ENCODE measurements at regions not wholly inside any gene's neighbourhood (a gene's known extent, or its start where the extent isn't known, plus 50 kb on each side); places are given as distances from the start of the nearest gene placed in this dataset.
"Not testable (repeated sequence)": the region's sequence is repeated elsewhere in the genome, so short reads cannot be mapped to it uniquely, and the experiment has no call there.

DNA sequence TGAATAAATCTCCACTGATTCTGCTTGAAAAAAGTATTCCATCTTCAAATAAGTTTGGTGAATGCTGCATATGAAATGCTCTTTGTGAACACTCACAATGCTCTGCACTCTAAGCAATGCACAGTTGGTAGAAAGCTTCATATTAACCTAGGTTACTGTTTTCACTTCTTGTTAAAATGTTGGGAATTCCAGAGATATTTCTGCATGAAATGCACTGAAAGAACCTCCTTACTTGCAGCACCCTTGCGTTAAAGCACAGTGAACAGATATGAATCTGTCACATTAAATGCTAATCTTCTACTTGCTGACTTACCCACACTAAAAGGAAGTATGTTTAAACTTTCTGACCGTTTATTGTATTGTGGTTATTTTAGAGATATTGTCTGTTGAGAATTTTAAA lies 584.1 kb upstream of the NUDT12 start:
- H3K9me3 Mint-ChIP-seq: peaks cover 9 to 10% of the 10 kb centered on the region in 2 donors
- H3K36me3 Mint-ChIP-seq: no peaks in the 10 kb centered on the region
- H3K27ac Mint-ChIP-seq: no peak overlapping the region
- no peak for ATAC-seq
- no peak for DNase-seq (ENCODE audit: low spot score in 2 of 2)

DNA sequence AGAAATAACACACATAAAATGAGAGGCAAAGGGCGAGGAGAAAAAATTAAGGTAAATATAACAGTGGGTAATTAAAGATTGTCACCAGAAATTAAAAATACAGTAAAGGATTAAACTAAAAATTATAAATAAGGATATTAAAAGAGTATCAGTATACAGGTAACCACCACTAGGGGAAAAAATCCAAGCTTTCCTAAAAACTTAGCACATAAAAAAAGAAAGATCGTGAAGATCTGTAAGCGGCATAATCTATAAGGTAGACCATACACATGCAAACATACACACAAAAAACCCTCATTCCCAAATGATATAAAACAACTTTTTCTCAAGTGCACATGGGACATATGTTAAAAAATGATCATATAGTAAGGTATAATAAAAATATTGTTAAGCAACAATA lies 577.3 kb upstream of the NUDT12 start:
- no peak for ATAC-seq
- no peaks in the 10 kb centered on the region for H3K9me3 Mint-ChIP-seq
- no peak for DNase-seq (ENCODE audit: low spot score in 2 of 2)
- no peaks in the 10 kb centered on the region for H3K36me3 Mint-ChIP-seq
- no peak overlapping the region for H3K27ac Mint-ChIP-seq

GRCh38 chr5:104130320-104130719 lies 567.7 kb upstream of the NUDT12 start:
- H3K27ac Mint-ChIP-seq: no peak overlapping the region
- H3K36me3 Mint-ChIP-seq: peaks cover 0 to 5% of the 10 kb centered on the region in 2 donors
- peaks cover 19 to 22% of the 10 kb centered on the region in 2 donors for H3K9me3 Mint-ChIP-seq
- ATAC-seq (no peak), DNase-seq (ENCODE audit: low spot score in 2 of 2) (no peak)

GRCh38 chr5:104128348-104128747 lies 565.8 kb upstream of the NUDT12 start:
- Mint-ChIP-seq H3K9me3 (peaks cover 18 to 19% of the 10 kb centered on the region in 2 donors), H3K36me3 (peaks cover 0 to under 1% of the 10 kb centered on the region in 2 donors), H3K27ac (no peak overlapping the region)
- DNase-seq (ENCODE audit: low spot score in 2 of 2) (no peak), ATAC-seq (no peak)

- Mint-ChIP-seq H3K27ac (no peak overlapping the region), H3K36me3 (no peaks in the 10 kb centered on the region), H3K9me3 (peaks cover 10 to 12% of the 10 kb centered on the region in 2 donors)
- DNase-seq (ENCODE audit: low spot score in 2 of 2): no peak
- ATAC-seq: no peak
These were observed 564.4 kb upstream of the NUDT12 start for GRCh38 chr5:104126980-104127379.

- Mint-ChIP-seq H3K9me3 (peaks cover 13 to 24% of the 10 kb centered on the region in 2 donors), H3K27ac (no peak overlapping the region), H3K36me3 (no peaks in the 10 kb centered on the region)
- DNase-seq (ENCODE audit: low spot score in 2 of 2): no peak
- no peak for ATAC-seq
These were observed 556.9 kb upstream of the NUDT12 start for GRCh38 chr5:104119529-104119928.

DNA sequence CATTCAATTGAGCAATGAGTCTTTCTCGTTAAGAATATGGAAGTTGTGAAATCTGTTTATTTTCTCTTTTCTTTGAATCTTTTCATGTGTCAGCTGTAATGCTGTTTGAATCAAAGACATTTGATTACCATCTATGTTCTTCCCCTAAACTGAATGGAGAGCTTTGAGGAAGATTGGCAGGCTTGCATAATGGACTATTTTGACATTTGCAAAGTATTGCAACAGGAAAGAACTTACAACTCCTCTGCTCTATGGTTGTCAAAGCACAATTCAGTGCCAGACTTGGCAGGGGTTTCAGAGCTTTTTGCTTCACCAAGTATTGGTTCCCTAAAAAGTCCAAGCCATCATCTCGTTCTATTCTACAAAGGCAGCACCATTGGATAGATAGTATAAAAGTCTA lies 549.0 kb upstream of the NUDT12 start:
- no peaks in the 10 kb centered on the region for H3K36me3 Mint-ChIP-seq

GRCh38 chr5:104096451-104096850 lies 533.9 kb upstream of the NUDT12 start:
- no peaks in the 10 kb centered on the region for H3K36me3 Mint-ChIP-seq
- ATAC-seq (no peak), DNase-seq (ENCODE audit: low spot score in 2 of 2) (no peak)
- no peak overlapping the region for H3K27ac Mint-ChIP-seq
- H3K9me3 Mint-ChIP-seq: peaks cover 13 to 15% of the 10 kb centered on the region in 2 donors

More for the DNA sequence above, 549.0 kb upstream of the NUDT12 start:
- DNase-seq (ENCODE audit: low spot score in 2 of 2) (no peak), ATAC-seq (no peak)
- no peak overlapping the region for H3K27ac Mint-ChIP-seq
- H3K9me3 Mint-ChIP-seq: peaks cover 15 to 27% of the 10 kb centered on the region in 2 donors

DNA sequence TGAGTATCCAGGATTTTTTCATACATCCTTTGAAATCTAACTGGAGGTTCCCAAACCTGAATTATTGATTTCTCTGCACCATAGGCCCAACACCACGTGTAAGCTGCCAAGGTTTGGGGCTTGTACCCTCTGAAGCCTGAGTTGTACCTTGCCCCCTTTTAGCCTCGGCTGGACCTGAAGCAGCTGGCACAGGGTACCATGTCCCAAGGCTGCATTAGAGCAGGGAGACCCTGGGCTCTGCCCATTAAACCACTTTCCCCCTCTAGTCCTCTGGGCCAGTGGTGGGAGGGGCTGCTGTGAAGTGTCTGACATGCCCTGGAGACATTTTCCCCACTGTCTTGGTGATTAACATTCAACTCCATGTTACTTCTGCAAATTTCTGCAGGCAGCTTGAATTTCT lies 532.9 kb upstream of the NUDT12 start:
- ATAC-seq: no peak
- no peak for DNase-seq (ENCODE audit: low spot score in 2 of 2)
- no peaks in the 10 kb centered on the region for H3K36me3 Mint-ChIP-seq
- peaks cover 13 to 15% of the 10 kb centered on the region in 2 donors for H3K9me3 Mint-ChIP-seq
- no peak overlapping the region for H3K27ac Mint-ChIP-seq

GRCh38 chr5:104088876-104089778 lies 526.5 kb upstream of the NUDT12 start:
- no peak for ATAC-seq
- Mint-ChIP-seq H3K9me3 (peaks cover 5 to 12% of the 10 kb centered on the region in 2 donors), H3K36me3 (no peaks in the 10 kb centered on the region), H3K27ac (no peak overlapping the region)
- no peak for DNase-seq (ENCODE audit: low spot score in 2 of 2)

DNA sequence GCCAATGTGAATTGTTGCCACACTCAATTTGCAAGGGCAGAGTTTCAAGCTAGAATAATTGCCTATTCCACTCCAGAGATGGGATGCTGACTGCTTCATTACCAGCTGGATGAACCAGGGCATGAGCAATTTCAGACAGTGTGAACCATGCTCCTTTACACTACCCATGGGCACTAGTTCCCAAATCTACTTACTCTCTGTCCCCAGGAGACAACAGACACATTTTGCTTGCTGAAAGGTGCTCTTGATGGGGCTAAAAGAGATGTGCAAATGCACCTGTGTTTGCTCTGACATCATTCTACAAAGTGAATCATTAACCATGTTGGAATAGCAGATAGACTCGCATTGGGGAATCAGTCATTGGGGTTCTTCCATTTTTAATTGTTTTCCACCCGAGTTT lies 522.3 kb upstream of the NUDT12 start:
- DNase-seq (ENCODE audit: low spot score in 2 of 2): no peak
- ATAC-seq: no peak
- H3K27ac Mint-ChIP-seq: no peak overlapping the region
- H3K36me3 Mint-ChIP-seq: no peaks in the 10 kb centered on the region
- peaks cover 5 to 19% of the 10 kb centered on the region in 2 donors for H3K9me3 Mint-ChIP-seq

- Mint-ChIP-seq H3K9me3 (peaks cover 1 to 15% of the 10 kb centered on the region in 2 donors), H3K36me3 (no peaks in the 10 kb centered on the region), H3K27ac (no peak overlapping the region)
- ATAC-seq: no peak
- DNase-seq (ENCODE audit: low spot score in 2 of 2): no peak
These were observed 520.2 kb upstream of the NUDT12 start for GRCh38 chr5:104082754-104083153.

DNA sequence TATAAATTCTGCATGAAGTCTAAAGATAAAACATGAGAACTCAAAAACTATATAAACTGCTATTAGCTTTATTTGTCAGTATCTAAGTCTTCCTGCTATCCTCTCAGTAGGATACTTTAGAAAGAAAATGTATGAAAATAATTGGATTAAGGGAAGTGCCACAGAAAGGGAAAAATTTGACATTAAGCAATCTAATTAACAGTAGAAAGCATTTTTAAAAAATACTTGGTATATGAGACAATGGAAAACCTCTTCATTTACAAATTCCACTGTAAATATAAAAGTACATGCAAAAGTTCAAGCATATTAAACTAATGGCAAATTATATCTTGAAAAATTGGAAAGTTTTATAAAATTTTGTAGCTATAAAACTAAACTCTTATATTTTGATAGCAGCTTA lies 518.6 kb upstream of the NUDT12 start:
- DNase-seq (ENCODE audit: low spot score in 2 of 2): no peak
- no peak for ATAC-seq
- Mint-ChIP-seq H3K9me3 (peaks cover 0 to 14% of the 10 kb centered on the region in 2 donors), H3K36me3 (no peaks in the 10 kb centered on the region), H3K27ac (no peak overlapping the region)

DNA sequence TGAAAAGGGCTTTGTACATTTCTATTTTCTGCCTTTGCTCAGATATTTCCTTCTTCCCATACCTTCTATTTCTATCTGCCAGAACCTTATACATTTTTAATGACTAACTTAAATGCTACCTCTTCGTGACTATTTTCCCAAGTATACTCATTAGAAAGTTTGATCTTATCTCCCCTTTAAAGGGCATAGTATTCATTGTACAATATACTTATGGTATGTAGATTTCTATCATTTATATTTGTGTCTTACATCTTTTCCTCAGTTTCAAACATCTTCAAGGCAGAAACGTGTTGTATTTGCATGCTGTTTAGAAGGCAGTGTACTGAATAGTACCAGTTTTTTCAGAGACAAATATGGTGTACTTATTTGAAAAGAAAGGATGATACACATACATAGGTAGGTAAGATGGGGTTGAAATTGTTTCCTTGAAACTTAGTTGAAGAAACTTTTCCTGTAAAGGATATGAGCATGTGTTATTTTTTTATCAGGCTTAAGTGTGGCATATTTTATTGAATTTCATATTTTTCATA lies 518.1 kb upstream of the NUDT12 start:
- DNase-seq (ENCODE audit: low spot score in 2 of 2) (no peak), ATAC-seq (no peak)
- Mint-ChIP-seq H3K36me3 (no peaks in the 10 kb centered on the region), H3K9me3 (peaks cover 0 to 14% of the 10 kb centered on the region in 2 donors), H3K27ac (no peak overlapping the region)

GRCh38 chr5:104079861-104080645 lies 517.5 kb upstream of the NUDT12 start:
- ATAC-seq; H3K36me3 Mint-ChIP-seq; H3K27ac Mint-ChIP-seq; DNase-seq (ENCODE audit: low spot score in 2 of 2): not testable (repeated sequence)
- peaks cover 0 to 14% of the 10 kb centered on the region in 2 donors for H3K9me3 Mint-ChIP-seq

GRCh38 chr5:104071887-104072286 lies 509.3 kb upstream of the NUDT12 start:
- Mint-ChIP-seq H3K36me3 (no peaks in the 10 kb centered on the region), H3K27ac (no peak overlapping the region), H3K9me3 (peaks cover 0 to 9% of the 10 kb centered on the region in 2 donors)
- DNase-seq (ENCODE audit: low spot score in 2 of 2) (no peak), ATAC-seq (no peak)

Measured in activated naive CD4-positive, alpha-beta T cell treated with anti-CD3 and anti-CD28 coated beads, Interleukin-2, amount 50 U/mL, for 72 hours (primary cell).